ENCODE measurements at regions not wholly inside any gene's neighbourhood (a gene's known extent, or its start where the extent isn't known, plus 50 kb on each side); places are given as distances from the start of the nearest gene placed in this dataset.

GRCh38 chr4:14868426-14869395 lies 133.6 kb upstream of the CPEB2 start:
- DNase-seq (ENCODE audit: low read depth in 2 of 2) = no peak

- DNase-seq (ENCODE audit: low read depth in 2 of 2) = peak in 1 of 2 donors; percentile 4
These were observed 130.4 kb upstream of the CPEB2 start for GRCh38 chr4:14871676-14872430.

GRCh38 chr4:14874990-14875389 lies 127.3 kb upstream of the CPEB2 start:
- no peak for DNase-seq (ENCODE audit: low read depth in 2 of 2)

GRCh38 chr4:14877246-14878225 lies 124.7 kb upstream of the CPEB2 start:
- no peak for DNase-seq (ENCODE audit: low read depth in 2 of 2)

- no peak for DNase-seq (ENCODE audit: low read depth in 2 of 2)
These were observed 123.6 kb upstream of the CPEB2 start for GRCh38 chr4:14878681-14879080.

- no peak for DNase-seq (ENCODE audit: low read depth in 2 of 2)
These were observed 122.6 kb upstream of the CPEB2 start for GRCh38 chr4:14879683-14880082.

- no peak for DNase-seq (ENCODE audit: low read depth in 2 of 2)
These were observed 121.5 kb upstream of the CPEB2 start for GRCh38 chr4:14880805-14881204.

- no peak for DNase-seq (ENCODE audit: low read depth in 2 of 2)
These were observed 119.1 kb upstream of the CPEB2 start for GRCh38 chr4:14883166-14883565.

GRCh38 chr4:14883661-14884060 lies 118.6 kb upstream of the CPEB2 start:
- no peak for DNase-seq (ENCODE audit: low read depth in 2 of 2)

GRCh38 chr4:14887842-14888433 lies 114.3 kb upstream of the CPEB2 start:
- DNase-seq (ENCODE audit: low read depth in 2 of 2) = no peak

- no peak for DNase-seq (ENCODE audit: low read depth in 2 of 2)
These were observed 113.3 kb upstream of the CPEB2 start for GRCh38 chr4:14888790-14889572.

- no peak for DNase-seq (ENCODE audit: low read depth in 2 of 2)
These were observed 109.7 kb upstream of the CPEB2 start for GRCh38 chr4:14892563-14892962.

- no peak for DNase-seq (ENCODE audit: low read depth in 2 of 2)
These were observed 108.6 kb upstream of the CPEB2 start for GRCh38 chr4:14893713-14894112.

- no peak for DNase-seq (ENCODE audit: low read depth in 2 of 2)
These were observed 107.6 kb upstream of the CPEB2 start for GRCh38 chr4:14894392-14895292.

- no peak for DNase-seq (ENCODE audit: low read depth in 2 of 2)
These were observed 105.6 kb upstream of the CPEB2 start for GRCh38 chr4:14896656-14897175.

GRCh38 chr4:14897217-14897616 lies 105.1 kb upstream of the CPEB2 start:
- no peak for DNase-seq (ENCODE audit: low read depth in 2 of 2)

- no peak for DNase-seq (ENCODE audit: low read depth in 2 of 2)
These were observed 103.3 kb upstream of the CPEB2 start for GRCh38 chr4:14898989-14899388.

- DNase-seq (ENCODE audit: low read depth in 2 of 2) = no peak
These were observed 99.9 kb upstream of the CPEB2 start for GRCh38 chr4:14902342-14902741.

GRCh38 chr4:14903321-14903720 lies 99.0 kb upstream of the CPEB2 start:
- DNase-seq (ENCODE audit: low read depth in 2 of 2) = no peak

Measured in stimulated activated CD8-positive, alpha-beta memory T cell treated with anti-CD3 and anti-CD28 coated beads, Interleukin-2, amount 100 ng/mL, for 1 hour (primary cell).